DLD1 (cell line): ENCODE measurements at regions not wholly inside any gene's neighbourhood (a gene's known extent, or its start where the extent isn't known, plus 50 kb on each side); places are given as distances from the start of the nearest gene placed in this dataset.
"Not testable (repeated sequence)": the region's sequence is repeated elsewhere in the genome, so short reads cannot be mapped to it uniquely, and the experiment has no call there.

ENCODE experiments used
- in situ Hi-C: cut with HindIII; loops from 2 replicates; pipeline ENCODE4 v1.10.0; 2017; ENCODE audit warnings: low sequenced_read_pairs

DNA sequence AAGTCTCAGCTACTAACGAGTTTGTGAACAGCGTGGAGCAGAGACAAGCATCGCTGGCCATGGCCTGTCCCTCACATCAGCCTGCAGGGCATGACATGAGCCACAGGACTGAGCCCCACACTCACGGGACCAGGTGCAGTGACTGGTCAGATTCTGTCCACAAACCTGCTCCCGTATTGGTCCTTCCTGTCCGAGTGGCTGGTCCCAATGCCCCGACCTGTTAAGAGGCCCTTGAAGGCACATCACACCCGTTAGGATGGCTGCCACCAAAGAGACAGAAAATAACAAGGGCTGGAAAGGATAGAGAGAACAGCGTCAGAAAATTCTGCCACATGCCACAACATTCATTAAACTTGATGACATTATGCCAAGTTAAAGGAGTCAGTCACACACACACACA, 403.2 kb upstream of the MYT1L start:
- in situ Hi-C loops, result no loop called here

DNA sequence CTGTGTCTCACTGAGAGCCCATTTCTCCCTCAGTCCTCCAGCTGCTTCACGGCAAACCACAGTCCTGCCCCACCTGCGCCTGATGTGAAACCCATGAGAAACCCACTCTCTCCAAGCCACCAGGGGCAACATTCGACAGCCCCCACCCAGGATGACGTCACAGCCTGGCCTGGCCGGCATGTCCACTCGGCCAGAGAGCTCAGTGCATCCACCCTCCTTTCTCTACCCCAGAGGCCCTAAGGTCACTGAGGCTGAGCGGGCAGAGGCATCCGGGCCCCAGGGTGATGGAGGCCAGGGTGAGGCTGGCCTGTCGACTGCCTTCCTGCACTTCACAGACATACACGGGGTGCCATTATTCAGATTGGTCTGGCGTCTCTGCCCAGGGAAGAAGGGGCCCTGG, 402.7 kb upstream of the MYT1L start:
- in situ Hi-C loops, result no loop called here

DNA sequence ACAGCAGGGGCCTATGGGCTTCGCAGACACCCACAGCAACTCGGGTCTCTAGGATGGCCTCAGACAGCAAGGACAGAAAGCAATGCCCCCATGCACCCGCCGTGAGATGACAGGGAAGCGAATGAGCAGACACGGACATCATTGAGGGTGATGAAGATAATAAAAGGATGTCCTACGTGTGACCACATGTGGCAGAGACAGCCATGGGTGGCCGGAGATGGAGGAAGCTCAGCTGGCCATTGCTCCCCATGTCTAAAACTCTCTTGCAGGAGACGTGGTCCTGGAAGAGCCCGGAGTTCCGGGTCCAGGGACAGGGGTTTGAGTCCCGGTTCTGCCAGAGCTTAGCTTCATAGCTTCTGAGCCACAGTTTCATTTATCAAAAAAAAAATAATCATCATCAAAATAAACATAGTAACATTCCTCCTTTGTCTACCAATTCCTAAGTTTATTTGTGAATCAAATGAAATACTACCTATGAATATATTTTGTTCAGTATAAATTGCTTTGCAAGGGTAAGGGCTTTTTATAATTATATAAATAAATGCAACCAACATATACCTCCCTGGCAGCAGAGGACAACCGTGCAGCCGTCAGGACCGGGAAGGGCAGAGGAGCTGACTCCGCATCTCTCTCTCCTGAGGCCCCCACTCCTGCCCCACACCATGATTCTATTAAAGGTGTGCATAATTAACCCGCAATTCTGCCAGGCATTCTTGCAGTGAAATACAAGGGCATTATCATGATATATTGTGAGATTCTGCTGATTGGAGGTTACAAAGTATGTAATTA, 401.4 kb upstream of the MYT1L start:
- in situ Hi-C loops, result no loop called here

DNA sequence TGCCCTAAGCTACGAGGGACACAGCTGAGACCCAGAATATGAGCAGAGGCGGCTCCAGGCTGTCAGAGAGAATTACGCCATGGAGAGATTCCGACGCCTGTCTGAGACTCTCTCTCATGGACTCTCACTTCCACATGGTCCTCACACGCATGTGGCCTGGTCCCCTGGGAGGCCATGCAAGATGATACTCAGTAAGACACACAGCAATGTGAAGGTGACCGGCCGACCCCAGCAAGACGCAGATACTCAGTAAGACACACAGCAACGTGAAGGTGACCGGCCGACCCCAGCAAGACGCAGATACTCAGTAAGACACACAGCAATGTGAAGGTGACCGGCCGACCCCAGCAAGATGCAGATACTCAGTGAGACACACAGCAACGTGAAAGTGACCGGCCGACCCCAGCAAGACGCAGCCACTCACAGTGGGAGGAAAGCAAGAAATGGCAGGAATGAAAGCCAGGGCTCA, 400.8 kb upstream of the MYT1L start:
- in situ Hi-C loops, result no loop called here

DNA sequence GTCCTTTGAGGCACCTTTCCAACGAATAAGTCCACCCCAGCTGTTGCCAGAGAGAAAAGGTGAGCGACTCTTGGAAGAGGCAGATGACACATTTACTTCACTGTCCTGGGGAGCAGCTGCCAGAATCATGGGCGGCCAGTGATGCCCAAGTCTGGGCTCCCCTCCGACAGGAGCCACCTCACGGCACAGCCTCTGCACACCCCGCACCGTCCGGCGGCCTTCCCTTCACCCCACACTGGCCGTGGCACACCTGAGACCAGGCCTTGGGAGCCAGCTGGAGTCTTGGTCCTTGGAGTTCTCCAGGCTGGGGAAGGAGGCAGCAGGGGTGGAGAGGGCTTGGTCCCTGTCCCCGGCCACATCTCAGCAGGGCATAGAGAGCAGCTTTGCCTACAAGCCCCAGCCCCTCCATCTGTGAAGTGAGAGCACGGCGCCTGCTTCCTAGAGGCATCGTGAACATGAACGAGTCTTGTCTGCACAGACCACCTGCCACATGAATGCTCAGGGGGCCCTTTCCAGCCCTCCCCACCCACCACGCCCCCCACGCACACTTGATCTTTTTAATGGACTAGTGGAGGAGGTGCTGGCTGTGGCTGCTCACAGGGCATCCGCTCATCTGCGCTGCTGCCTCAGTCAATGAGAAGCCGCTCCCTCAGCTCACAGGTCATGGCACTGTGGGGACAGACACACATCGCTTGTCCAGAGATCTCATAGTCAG, 400.2 kb upstream of the MYT1L start:
- in situ Hi-C loops, result no loop called here

DNA sequence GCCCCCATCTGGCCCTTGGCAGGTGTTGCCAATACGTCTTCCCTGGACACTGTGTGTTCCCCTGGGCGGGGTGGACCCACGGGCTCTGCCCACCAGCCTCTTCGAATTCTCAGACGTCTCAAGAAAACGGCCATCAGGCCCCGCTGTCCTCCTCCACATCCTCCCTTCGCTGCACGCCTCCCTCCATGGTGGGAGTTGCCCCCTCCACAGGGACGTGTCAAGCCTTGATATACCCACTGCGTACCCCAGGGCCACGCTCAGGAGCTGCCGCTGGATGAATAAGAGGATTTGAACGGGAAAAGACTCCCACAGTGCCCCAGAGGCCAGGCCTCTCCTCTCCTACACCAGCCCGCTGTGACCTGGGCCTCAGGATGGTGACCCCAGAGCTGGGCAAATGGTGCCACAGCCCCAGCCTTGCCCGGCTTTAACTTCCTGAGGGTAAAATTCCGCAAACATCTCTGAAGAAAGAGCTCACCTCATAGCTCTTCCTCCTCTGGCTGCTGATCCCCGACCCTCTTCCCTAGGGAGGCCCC, 399.3 kb upstream of the MYT1L start:
- in situ Hi-C loops, result no loop called here

DNA sequence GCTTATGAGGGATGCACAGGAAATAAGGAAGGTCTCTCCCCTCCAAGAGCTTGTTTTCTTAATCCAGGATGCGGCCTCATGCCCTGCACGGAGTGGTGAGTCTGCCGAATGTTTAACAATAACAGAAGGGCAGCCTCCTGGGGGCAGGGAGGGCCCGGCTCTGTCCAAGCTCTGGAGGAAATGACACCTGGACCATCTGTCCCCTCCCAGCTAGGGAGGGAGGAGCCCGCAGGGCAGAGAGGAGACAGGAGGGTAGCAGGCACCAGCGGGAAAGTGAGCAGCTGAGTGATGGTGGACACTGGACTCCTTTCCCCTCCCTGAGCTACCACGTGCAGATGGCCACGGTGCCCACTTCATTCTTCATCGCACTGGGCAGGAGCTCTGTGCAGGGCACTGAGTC, 398.2 kb upstream of the MYT1L start:
- in situ Hi-C loops, result no loop called here

DNA sequence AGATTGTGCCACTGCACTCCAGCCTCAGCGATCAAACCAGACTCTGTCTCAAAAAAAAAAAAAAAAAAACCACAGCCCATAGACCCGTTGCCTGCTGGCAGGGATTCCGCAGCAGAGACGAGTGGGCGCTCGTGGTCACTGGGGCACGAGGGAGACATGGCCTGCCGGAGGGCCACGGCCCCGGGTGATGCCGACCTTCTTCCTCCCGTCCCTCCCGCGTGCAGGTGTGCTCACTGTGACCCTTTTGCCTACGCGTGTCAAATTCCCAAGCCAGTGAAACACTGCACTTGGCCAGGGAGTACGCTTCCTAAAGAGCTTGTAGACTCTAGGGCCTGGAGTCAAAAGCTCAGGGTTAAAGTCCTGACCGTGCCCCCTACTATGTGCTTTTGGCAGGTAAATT, 397.6 kb upstream of the MYT1L start:
- in situ Hi-C loops, result no loop called here

DNA sequence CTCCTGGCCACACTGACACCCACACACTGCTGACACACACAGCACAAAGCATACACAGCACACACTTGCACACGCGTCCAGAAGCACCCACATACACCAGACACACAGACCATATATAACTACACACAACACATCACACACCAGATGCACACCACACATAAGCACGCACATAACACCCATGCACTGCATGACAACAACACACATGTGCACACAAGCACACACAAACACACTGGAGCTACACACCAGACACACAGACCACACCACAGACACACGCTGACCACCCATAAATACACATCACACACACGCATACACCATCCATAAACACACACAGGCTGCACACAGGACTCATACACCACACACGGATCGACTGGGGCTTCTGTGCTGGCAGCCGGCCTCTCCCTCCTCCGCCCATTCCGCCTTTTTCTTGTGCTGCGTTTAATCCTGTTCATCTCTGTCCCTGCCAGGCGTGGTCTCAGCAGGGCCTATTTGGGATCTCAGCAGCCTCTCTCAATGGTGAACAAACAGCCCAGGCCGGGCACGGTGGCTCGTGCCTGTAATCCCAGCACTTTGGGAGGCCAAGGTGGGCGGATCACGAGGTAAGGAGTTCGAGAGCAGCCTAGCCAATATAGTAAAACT, 396.9 kb upstream of the MYT1L start:
- in situ Hi-C loops, result no loop called here

DNA sequence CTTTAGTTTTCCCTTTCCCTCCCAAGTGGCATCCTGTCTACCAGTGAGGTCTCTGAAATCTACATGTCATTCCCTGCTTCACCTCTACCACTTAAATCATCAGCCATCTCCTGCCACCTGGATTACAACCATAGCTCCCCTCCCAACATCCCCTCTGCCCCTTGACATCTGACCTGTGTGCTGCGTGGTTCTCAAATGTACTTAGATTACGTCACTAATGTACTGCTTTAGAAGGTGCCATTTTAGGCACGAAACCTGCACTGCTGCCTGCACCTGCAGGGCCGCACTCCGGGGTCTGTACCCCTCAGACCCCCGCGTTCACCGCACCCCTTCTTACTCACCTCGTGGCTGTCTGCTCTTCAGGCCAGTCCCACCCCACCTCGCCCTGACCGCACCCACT, 395.1 kb upstream of the MYT1L start:
- in situ Hi-C loops, result no loop called here

DNA sequence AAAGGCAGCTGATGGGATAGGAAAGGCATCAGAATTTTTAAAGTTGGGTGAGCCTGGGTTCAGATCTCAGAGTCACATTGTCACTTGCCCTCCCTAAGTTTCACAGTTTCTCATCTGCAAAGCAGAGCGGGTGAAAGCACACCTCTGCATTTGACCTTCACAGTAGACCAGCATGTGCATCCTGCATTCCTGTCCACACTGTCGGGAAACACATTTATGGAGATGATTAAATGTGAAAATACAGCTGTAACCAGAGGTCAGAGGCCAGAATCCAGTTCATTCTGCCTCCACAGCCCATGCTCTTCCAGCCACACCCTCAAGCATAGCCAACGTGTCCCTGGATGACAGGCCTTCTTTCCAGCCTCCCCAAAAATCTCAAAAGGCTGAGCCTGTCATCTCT, 392.0 kb upstream of the MYT1L start:
- in situ Hi-C loops, result no loop called here

DNA sequence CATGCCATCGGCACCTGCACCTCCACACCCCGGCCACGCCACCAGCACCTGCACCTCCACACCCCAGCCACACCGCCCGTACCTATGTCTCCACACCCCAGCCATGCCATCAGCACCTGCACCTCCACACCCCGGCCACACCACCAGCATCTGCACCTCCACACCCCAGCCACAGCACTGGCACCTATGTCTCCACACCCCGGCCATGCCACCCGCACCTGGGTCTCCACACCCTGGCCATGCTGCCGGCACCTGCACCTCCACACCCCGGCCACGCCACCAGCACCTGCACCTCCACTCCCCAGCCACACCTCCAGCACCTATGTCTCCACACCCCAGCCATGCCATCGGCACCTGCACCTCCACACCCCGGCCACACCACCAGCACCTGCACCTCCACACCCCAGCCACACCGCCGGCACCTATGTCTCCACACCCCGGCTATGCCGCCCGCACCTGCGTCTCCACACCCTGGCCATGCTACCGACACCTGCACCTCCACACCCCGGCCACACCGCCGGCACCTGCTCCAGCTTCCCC, 390.3 kb upstream of the MYT1L start:
- in situ Hi-C loops, result no loop called here

DNA sequence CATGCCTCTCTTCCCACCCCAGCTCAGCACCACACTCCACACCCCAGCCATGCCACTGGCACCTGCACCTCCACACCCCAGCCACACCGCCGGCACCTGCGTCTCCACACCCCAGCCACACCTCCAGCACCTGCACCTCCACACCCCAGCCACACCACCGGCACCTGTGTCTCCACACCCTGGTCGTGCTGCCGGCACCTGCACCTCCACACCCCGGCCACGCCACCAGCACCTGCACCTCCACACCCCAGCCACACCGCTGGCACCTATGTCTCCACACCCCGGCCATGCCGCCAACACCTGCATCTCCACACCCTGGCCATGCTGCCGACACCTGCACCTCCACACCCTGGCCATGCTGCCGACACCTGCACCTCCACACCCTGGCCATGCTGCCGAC, 389.7 kb upstream of the MYT1L start:
- in situ Hi-C loops, result not testable (repeated sequence)

DNA sequence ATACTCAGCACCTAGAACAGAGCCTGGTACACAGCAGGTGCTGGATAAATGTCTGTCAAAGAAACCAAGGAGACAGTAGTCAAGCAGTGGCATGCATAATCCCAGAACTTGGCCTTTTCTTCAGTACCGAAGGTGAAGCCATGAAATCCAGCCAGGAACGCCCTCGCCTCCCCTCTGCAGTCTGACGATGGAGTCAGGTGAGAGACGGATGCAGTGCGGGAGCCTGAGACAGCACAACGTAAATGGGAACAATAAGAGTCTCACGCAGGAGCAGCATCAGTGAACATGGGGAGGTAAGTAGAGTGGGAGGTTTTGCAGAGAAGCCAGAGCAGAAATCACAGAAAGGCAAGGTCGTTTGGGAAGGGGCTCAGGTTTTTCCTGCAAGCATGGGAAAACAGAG, 389.3 kb upstream of the MYT1L start:
- in situ Hi-C loops, result no loop called here

DNA sequence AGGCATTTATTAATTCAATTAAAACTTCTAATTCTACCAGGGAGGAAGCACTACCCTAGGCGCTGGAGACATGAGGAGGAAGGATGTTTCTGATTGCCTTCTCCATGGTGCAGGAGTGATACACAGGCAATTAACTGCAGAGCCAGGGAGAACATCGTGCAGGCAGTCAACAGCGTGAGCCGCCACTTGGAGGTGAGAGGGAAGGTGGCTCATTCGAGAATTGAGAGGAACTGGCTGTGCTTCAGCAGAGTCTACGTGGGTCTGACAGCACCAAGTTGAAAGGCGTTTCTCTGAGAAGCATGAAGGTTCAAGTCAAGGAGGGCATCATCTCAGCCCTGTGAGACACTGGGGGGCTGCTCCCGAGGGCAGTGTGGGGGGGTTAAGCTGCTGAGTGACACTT, 388.7 kb upstream of the MYT1L start:
- in situ Hi-C loops, result no loop called here

DNA sequence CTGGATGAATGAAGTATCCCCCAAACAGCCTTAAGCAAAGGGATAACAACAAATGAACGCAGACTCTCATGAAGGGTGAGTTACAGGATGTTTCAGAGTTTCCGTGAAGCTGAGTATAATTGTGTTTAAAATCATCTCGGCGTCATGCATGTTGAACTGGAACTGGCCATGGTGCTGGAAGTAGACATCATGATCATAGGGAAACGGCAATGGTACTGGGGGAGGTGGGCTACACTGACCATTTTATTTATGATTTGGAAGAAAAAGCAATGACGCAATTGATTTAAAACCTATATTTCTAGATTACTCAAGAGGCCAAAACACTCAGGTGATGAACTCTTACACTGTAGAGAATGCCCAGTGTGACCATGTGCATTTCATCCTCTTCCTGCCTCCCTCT, 387.9 kb upstream of the MYT1L start:
- in situ Hi-C loops, result no loop called here

DNA sequence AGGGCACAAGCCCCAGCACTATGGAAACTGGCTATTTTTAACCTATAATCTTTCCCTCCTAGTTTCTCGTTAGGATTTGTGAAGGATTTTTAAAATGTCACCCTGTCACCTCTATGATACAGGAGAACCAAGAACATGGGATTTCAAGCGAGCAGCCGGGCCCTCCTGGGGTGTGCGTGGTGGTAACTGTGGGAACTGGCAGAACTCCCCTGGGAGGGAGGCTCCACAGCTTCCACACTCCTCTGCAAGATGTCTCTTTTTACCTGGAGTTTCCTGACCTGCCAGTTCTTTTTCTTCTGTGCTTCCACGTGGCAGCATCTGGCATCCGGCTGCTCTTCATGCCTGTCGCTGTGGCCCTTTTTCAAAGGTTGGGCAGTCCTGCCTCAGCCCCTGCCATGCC, 386.3 kb upstream of the MYT1L start:
- in situ Hi-C loops, result no loop called here

DNA sequence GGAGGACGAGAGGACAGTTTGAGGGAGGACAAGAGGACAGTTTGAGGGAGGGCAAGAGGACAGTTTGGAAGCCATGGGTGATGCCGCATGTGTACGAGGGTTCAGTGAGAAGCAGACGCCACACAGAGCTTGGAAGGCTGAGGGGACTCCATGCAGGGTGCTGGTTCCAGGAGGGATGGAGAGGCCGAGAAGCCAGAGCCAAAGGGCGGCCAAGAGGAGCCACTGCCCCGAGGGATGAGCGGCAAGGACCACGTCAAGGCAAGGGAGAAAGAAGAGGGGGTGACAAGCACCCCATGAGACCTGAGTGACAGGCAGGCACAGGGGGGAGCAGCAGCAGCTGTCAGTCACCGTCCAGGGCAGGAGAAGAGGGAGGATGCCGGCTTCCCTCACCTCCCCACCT, 385.7 kb upstream of the MYT1L start:
- in situ Hi-C loops, result no loop called here

DNA sequence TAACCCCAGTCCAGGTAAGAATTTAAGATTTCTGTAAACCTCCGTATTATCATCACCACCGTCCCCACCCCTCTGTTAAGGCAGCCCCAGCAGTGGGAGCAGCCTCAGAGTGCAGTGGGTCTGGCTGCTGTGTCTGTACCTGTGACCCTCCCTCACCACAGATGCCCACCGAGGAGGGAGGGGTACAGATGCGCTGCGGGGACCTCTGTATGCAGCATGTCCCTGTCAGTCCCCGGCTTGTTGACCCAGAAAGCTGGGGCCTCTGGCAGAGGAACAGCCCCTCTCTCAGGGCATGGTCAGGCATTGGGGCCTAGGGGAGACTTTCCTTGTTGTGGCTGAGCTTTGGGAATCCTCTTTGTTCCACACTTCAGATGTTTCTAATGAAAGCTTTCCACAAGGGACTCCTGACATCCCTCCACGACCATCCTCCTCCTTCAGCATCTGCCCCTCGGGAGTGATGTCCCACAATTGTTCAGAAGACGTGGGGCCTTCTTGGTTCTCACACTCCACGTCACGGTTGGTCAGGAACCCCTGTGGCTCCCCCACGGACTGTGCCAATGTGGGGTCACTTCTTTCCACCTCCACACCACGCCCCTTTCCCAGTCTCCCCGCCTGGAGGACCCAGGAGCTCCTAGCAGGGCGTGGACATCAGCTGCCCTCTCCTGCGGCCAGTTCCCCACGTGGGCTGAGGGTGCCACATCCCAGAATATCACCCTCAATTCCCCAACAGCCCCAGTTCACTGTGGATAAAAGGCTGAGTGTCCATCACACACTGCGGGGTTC, 384.2 kb upstream of the MYT1L start:
- in situ Hi-C loops, result no loop called here

DNA sequence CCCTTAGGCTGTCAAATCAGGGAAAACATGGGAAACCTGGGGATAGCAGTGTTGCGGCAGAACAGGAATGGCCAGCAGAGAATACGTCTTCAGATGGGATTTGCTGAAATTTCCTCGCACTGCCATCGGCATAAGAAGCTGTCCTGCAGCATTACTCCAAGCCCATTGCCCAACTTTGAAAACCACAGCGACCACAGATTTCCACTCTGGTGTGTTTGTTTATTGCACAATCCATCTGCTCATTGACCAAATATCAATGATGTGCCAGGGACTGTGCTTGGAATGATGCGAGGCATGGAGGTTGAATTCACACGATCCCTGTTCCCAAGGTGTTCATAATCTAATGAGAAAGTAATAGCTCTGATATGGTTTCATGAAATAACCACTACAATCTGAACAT, 383.3 kb upstream of the MYT1L start:
- in situ Hi-C loops, result no loop called here

DNA sequence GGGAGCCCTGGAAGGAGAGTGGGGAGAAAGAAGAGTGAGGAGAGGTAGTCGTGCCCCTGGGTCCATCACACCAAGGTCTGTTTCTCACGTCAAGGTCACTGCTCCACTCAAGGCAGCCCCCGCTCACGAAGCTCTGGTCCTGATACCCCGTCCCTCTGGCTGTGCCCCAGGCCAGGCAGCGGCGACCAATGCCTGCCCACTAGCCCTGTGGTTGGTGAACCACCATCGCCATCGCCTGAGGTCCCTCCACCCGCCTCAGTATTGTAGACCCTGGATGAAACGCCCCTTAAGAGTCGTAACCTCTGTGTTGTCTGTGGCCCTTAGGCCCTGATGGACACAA, 378.3 kb upstream of the MYT1L start:
- in situ Hi-C loops, result no loop called here
